ENCODE measurements at regions not wholly inside any gene's neighbourhood (a gene's known extent, or its start where the extent isn't known, plus 50 kb on each side); places are given as distances from the start of the nearest gene placed in this dataset.

DNA sequence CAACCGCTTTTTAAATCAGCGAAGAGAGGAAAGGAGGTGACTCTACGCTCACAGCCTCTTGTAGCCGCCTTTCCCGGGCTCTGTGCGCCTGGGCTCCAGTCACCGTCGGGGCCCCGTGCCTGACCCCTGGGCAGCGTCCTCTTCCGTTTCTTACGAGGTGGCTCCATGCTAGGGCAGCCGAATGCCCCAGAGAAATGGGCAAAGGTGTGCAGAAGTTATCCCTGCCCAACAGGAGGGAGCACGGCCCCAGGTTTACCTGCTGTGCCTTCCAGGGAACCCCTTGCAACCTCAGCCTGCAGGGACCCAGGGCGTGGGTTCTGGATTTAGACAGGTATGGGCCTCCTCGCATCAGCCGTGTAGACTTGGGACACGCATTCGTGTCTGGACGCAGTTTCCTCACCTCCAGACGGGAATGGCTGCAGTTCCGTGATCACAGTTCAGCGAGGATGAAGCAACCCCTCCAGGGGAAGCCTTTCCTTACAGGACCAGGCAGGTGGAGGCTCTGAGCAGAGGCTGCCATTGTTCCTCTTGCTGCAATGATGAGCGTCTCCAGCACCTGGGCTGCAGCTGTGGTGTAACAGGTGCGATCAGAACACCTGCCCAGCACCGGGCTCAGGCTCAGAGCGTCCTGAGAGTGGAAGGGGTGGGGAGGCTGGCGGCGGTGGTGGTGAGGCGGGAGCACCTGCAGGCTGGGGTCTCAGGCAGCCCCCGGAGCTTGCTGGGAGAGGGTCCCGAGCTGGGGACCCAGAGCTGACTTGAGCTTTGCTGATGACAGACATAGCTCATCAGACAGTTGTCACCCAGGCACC, 81.3 kb upstream of the BHLHE23 start:
- H3K27me3 Mint-ChIP-seq: peaks cover 5% of the 10 kb centered on the region
- intact Hi-C loops (cut with micrococcal nuclease): no loop called here
- H3K4me1 Mint-ChIP-seq: no peaks in the 10 kb centered on the region
- TF ChIP-seq, protein P1, sequence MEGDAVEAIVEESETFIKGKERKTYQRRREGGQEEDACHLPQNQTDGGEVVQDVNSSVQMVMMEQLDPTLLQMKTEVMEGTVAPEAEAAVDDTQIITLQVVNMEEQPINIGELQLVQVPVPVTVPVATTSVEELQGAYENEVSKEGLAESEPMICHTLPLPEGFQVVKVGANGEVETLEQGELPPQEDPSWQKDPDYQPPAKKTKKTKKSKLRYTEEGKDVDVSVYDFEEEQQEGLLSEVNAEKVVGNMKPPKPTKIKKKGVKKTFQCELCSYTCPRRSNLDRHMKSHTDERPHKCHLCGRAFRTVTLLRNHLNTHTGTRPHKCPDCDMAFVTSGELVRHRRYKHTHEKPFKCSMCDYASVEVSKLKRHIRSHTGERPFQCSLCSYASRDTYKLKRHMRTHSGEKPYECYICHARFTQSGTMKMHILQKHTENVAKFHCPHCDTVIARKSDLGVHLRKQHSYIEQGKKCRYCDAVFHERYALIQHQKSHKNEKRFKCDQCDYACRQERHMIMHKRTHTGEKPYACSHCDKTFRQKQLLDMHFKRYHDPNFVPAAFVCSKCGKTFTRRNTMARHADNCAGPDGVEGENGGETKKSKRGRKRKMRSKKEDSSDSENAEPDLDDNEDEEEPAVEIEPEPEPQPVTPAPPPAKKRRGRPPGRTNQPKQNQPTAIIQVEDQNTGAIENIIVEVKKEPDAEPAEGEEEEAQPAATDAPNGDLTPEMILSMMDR (IDR thresholded peaks at IDR 0.05): no peak
- ATAC-seq (ENCODE audit: low read depth) (no peak), DNase-seq (no peak)
- H3K4me3 Mint-ChIP-seq: no peak overlapping the region
- no peaks in the 10 kb centered on the region for H3K36me3 Mint-ChIP-seq (ENCODE audit: low read depth)
- H3K9me3 Mint-ChIP-seq: no peaks in the 10 kb centered on the region
- ChIA-PET POLR2A (no interaction called here), CTCF (no interaction called here)
- H3K27ac Mint-ChIP-seq: no peak overlapping the region

DNA sequence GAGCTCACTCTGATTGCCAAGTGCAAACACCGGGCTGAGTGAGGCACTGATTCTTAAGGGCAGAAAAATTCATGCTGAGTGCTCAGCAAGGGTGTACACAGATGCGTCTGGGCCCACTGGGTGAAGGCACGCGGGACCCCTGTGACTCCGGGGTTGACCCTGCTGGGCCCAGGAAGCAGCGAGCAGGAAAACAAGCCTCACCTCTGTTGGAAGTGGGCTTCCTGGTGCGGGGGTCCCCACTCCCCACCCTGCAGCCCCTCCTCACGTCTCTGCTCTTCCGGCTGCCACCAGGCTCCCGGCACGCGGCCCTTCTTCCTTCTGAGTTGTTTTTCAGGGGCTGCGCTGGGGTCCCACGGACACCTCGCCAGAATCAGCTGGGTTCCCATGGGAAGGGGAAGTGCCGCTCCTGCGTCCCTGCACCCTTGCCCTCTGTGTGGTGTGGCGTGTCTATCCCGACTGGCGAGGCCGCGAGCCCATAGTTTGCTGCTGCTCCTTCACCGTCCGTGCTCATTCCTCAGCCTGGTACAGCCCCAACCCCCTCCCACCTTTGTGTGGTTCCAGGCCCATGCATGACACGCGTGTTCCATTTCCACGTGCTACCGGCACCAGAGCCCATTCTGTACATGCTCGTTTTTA, 80.6 kb upstream of the BHLHE23 start:
- H3K36me3 Mint-ChIP-seq (ENCODE audit: low read depth): no peaks in the 10 kb centered on the region
- no peak overlapping the region for H3K27ac Mint-ChIP-seq
- ChIA-PET POLR2A (no interaction called here), CTCF (no interaction called here)
- intact Hi-C loops (cut with micrococcal nuclease): no loop called here
- TF ChIP-seq, protein P1 (IDR thresholded peaks at IDR 0.05): no peak
- DNase-seq: no peak
- ATAC-seq (ENCODE audit: low read depth): no peak
- no peaks in the 10 kb centered on the region for H3K4me1 Mint-ChIP-seq
- H3K27me3 Mint-ChIP-seq: peaks cover 7% of the 10 kb centered on the region
- no peak overlapping the region for H3K4me3 Mint-ChIP-seq
- H3K9me3 Mint-ChIP-seq: no peaks in the 10 kb centered on the region

DNA sequence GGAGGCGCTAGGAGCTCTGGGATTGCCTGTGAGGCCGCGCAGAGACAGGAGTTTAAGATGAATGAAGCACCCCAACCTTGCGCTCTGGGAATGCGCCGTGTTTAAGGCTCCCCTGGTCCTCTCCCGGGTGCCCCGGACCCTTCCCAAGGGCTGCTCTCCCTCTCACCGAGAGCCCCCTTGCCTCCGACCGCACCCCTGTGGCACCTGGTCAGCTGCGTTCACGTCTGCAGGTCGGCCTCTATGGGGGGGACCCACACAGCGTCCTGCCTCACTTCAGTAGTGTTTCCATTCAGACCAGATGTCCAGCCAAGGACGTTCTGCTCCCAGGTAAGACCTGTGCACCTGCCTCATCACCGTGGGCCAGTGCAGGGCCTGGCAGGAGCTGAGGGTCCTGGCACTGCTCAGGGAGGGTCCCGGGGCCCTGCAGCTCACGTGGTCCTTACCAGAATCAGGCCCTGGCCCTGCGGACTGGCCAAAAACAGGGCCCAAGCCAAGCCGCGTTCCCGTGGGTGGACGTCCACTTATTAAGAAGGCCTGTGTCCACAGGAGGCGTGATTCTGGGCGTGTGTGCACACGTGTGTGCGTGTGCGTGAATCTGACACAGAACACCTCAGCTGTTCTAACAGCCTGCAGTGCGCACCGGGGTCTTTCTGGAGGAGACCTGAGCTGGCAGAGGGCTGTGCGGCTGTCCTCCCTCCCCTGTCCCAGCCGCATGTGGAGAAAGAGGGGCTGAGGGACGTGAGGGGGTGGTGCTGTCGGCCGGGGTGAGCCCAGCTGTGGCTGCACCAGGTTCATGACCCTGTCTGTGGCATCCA, 79.9 kb upstream of the BHLHE23 start:
- CTCF ChIA-PET: no interaction called here
- Mint-ChIP-seq H3K36me3 (ENCODE audit: low read depth) (no peaks in the 10 kb centered on the region), H3K4me3 (no peak overlapping the region), H3K27me3 (peaks cover 11% of the 10 kb centered on the region), H3K4me1 (no peaks in the 10 kb centered on the region), H3K27ac (no peak overlapping the region), H3K9me3 (no peaks in the 10 kb centered on the region)
- DNase-seq (no peak), ATAC-seq (ENCODE audit: low read depth) (no peak)
- TF ChIP-seq, protein P1 (IDR thresholded peaks at IDR 0.05): no peak
- intact Hi-C loops (cut with micrococcal nuclease): no loop called here
- POLR2A ChIA-PET: no interaction called here

DNA sequence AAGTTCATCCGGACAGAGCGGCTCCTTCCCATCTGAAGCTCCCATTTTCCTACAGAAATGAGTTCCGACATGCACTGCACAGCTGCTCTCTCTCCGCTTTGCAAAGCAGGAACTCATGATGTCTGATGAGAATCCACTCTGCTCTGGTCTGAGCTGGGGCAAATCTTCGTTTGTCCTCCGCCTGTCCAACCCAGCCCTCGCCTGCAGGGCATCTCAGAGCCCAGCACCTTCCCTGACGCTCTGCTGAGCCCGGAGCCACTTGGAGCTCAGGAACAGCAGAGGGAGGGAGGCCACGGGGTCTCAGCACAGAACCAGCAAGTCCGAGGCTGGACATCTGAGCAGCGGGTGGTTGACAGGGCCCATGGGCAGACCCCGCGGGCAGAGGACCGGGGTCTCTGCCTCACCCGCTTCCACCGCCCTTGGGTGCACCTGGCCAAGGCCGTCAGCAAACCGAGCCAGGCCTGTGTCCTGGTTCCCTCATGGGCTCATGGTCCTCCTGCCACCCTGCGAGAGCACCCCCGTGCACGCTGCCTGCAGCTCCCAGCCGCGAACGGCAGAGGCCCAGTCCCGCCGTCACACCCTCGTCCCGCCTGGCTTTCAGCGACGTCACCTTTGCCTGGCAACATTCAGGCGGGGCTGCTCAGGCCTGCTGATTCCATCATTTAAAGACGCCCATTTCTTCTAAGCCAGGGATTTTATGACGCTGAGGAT, 78.5 kb upstream of the BHLHE23 start:
- POLR2A ChIA-PET: no interaction called here
- TF ChIP-seq, protein P1 (IDR thresholded peaks at IDR 0.05): no peak
- no peak overlapping the region for H3K4me3 Mint-ChIP-seq
- ATAC-seq (ENCODE audit: low read depth) (no peak), DNase-seq (no peak)
- no peak overlapping the region for H3K27ac Mint-ChIP-seq
- intact Hi-C loops (cut with micrococcal nuclease): no loop called here
- H3K27me3 Mint-ChIP-seq: peaks cover 16% of the 10 kb centered on the region
- H3K36me3 Mint-ChIP-seq (ENCODE audit: low read depth): no peaks in the 10 kb centered on the region
- H3K4me1 Mint-ChIP-seq: no peaks in the 10 kb centered on the region
- no peaks in the 10 kb centered on the region for H3K9me3 Mint-ChIP-seq
- CTCF ChIA-PET: no interaction called here
